Suppressor macrophage treated with lipopolysaccharide for 4 hours (primary cell): ENCODE measurements at regions not wholly inside any gene's neighbourhood (a gene's known extent, or its start where the extent isn't known, plus 50 kb on each side); places are given as distances from the start of the nearest gene placed in this dataset.
"Not testable (repeated sequence)": the region's sequence is repeated elsewhere in the genome, so short reads cannot be mapped to it uniquely, and the experiment has no call there.

Source experiments
- DNase-seq: peaks from one replicate; pipeline ENCODE4 v3.0.0-alpha.2; 2020

DNA sequence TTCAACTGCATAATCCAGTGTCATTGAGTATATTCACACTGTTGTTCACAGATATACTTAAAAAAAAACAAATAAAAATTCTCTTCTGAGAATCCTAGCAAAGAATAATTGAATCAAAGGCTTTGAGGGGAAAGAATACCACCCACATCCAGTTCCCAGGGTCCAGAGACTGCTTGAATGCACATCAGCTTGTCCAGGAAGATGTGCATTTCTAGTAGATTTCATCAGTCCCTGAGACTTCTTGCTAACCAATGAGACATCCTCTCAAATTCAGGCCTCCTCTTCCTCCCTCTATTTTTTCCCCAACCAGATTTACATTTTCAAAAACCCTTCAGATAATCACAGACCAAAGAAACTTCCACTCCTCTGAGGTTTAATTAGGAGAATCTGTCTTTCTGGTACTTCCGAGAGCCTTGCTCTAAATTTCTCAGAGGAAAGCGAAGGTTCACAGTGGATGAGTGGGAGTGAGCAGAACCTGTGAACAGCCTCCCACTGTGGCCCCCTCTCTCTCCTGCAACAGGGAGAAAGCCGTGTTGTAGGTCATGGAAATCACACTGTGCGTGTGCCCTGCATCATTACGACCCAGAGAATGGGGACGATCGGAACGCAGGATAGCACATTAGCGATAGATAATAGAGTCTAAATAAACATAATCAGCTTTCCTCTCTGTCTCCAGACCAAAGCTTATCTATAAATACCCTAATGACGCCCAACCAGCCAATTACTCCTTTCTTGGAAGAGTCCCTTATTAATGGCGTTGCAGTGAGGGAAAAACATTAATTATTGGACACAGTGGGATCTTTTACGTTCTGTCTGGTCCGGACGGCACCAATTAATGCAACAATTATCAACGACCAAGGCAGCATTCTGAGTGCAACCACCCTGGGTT, 212.5 kb downstream of the EMX2 start:
- DNase-seq, result no peak

DNA sequence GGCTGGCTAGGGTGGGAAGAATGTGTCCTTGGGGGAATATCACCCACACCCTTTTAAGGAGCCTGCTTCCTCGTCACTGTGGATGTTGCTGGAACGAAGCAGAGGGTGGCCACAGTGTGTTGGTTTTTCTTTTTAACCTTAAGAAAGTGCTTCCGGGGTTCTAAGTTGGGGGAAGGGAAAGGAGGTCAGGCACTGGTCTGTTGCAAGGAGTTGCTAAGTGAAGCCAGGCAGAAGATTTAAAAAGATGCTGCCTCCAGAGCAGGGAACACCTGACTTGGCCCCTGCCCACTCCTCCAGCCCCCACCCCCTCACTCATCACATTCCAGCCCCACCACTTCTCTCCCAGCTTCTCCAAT, 213.1 kb downstream of the EMX2 start:
- no peak for DNase-seq

DNA sequence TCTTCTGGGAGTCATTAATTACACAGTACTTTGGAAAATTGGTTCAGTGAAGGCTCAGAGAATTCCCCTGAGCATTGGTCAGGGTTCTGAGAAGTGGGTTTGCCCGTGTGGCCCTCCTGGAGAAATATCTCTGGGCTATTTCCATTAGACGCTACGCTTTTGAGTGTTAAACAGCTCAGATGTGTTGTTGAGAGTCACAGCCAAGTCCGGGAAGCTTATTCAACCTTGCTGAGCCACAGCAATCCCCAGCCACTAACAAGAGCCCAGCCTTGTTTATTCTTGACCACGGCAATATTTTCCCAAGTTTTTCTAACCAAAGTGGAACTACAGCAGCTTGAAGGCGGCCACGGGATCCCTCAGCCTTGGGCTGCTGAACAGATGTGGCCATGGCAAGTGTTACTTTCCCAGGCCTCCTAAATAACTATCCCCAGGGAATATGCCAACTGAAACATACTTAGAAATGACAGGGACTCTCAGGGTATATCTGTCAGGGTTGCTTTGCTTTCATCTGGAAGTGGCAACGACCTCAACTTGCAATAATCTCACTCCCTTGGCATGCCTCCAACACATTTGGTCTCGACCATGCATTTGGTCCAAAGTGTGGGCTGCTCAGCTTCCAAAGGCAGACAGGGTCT, 214.7 kb downstream of the EMX2 start:
- no peak for DNase-seq

DNA sequence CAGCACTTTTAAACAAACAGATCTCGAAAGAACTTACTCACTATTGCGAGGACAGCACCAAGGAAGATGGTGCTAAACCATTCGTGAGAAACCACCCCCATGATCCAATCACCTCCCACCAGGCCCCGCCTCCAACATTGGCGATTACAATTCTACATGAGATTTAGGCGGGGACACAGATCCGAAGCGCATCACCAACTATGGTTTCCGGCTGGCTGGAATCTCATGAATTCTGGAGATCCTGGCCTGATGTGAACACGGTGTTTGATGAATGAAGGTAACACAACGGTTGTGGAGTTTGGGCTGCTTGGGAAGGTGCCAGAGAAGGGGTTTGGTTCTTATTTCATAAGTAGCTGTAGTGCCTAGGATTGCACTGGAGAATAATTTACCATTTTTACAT, 216.7 kb downstream of the EMX2 start:
- DNase-seq, result no peak

DNA sequence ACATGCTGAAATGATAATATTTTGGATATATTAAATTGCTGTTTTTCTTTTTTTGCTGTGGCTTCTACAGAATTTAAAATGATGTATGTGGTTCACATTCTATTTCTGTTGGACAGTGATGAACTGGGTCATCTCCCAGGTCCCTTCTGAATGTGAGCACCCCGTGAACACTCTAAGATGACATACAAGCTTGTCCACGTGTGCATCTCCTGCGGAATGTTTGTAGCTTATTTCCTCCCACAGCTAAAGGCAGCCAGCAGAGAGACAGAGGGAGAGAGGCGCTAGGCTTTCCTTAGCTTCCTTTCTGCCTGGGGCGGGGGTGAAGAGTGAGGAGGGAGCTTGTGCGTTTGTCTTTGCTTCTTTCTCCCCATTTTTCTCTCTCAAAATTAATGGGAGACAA, 219.1 kb downstream of the EMX2 start:
- DNase-seq, result no peak

DNA sequence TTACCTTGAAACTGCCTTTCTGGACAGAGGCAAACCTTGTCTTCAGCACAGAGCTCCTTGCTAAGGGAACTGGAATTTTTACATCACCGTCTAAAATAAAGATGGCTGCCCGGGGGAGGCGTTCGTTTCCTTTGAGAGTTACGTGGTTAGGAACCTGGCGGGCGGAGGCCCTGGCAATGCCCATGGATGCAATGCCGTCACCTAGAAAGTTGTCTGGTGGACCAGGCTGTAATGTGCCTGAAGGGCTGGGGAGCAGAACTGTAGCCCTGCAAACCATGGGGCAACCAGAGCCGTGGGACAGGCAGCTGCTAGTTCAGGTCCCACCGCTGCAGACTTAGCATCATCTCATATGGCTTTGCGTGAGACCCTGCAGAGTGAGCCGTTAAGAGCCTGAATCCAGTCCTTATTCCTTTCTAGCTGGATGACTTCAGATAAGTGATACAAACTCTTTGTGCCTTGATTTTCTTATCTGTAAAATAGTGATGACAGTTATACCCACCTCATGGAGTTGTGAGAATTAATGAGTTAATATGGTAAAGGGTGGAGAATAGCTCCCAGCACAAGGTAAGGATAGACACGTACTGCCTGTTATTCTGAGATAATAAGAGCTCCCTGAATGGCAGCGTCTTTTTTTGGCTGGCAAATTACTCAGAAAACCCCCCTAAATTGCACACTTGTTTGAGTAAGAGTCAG, 219.7 kb downstream of the EMX2 start:
- DNase-seq, result no peak

DNA sequence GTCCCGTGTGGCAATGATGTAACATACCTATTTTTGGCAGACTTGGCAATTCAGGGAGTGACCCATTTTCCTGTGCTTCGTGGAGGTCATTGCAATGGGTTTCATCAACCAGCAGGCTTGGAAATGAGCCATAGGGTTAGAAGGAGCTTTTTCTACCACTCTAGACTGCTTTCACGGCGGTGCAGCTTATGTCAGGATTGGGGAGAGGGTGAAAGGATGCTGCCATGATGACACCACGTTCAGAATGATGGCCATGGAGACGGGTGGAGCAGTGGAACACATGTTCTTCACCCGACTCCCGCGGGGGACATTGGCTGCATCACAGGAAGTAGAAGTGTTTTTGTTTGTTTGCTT, 220.2 kb downstream of the EMX2 start:
- no peak for DNase-seq

DNA sequence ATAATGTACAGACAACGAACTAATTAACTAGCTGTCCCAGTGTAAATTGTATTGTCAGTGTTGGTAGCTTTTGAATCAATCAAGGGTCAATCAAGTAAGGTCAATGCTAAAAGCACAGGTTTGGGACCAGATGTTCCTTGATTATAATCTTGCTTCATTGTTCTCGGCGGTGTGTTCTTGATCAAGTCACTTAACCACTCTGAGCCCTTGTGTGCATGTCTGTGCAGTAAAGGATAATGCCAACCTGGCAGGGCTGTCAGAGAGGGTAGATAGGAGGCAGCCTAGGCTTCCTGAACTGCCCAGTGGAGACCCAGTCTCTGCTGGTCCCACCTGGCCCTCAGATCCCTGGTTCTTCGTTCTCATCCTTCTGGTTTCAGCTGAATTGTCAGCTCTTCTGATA, 221.0 kb downstream of the EMX2 start:
- DNase-seq, result no peak

DNA sequence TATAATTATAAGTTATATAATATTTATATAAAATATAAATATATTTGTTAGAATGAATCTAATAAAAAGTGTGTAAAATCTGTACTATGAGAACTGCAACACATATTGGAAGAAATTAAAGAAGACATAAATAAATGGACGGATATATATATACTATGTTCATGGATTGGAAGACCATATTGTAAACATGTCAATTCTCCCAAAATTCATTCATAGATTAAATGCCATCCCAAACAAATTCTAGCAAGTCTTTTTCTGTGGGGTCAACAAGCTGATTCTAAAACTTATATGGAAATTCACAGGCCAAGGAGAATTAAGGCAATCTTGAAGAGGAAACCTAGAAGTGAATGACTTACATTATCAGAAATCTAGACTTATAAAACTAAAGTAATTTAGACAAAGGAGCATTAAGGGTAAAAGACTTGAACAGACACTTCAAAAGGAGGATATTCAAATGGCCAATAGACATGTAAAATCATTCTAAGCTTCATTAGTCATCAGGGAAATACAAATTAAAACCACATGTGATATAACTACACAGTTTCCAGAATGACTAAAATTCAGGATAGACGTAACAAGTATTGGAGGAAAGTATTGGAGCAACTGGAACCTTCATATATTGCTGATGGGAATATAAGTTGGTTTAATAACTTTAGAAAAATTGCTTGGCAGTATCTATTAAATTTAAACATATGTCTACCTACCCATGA, 225.9 kb downstream of the EMX2 start:
- no peak for DNase-seq

DNA sequence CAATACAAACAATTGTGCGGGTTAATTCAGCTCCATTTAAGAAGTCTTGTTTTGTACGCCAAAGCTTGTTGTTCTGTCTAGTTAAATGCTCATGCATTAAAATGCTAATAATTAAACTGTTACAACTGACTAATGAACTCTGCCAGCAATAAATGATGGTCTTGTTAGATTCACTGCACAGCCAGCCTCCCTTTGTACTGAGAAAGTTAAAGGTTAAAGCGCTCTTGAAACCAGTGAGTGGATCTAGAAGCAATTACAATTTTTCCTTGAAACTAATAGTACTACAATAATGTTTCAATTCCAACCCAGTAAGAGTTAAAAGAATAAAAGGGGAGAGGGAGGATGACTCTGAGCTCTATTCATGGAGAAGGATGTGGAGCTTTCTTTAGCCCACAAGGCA, 233.0 kb downstream of the EMX2 start:
- no peak for DNase-seq

DNA sequence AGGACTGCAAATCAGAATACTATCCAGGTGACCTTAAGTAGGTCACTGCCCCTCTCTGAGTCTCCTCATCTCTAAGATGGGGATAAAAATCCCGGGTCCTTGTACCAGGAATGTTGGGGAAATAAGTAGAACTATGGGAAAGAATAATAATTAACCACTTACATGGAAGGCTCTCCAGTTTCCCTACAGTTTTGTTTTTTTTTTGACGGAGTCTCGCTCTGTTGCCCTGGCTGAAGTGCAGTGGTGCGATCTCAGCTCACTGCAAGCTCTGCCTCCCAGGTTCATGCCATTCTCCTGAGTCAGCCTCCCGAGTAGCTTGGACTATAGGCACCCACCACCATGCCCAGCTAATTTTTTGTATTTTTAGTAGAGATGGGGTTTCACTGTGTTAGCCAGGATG, 234.7 kb downstream of the EMX2 start:
- not testable (repeated sequence) for DNase-seq

DNA sequence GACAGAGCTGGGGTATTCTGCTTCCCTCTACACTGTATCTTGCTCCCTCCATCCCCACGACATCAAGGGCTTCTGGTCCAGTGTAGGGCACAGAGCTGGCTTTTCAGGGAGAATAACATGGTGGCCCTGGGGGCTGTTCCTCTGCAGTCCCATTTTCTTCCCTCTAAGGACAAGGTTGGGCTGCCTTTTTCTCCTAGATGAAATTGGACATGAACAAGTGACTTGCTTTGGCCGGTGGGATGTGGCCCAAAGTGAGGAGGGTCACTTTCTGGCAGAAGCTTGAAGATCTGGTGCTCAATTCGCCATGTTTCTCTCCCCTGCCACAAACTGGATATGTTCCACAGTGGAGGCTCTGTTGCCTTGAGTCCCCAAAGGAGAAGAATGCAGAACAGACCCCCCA, 235.7 kb downstream of the EMX2 start:
- DNase-seq, result no peak

DNA sequence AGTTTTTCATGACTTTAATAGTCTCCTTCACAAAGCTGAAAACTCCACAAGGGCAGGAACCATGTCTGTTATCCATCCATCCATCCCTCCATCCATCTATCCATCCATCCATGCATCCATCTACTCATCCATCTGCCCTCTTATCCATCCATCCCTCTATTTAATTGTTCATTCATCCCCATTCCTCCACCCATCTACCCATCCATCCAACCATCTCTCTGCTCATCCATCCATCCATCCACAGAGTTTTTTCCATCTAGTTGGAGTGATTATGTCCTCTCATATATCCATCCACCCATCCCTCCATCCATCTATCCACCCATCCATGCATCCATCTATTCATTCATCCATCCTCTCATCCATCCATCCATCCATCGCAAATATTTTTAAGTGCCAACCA, 237.9 kb downstream of the EMX2 start:
- no peak for DNase-seq

DNA sequence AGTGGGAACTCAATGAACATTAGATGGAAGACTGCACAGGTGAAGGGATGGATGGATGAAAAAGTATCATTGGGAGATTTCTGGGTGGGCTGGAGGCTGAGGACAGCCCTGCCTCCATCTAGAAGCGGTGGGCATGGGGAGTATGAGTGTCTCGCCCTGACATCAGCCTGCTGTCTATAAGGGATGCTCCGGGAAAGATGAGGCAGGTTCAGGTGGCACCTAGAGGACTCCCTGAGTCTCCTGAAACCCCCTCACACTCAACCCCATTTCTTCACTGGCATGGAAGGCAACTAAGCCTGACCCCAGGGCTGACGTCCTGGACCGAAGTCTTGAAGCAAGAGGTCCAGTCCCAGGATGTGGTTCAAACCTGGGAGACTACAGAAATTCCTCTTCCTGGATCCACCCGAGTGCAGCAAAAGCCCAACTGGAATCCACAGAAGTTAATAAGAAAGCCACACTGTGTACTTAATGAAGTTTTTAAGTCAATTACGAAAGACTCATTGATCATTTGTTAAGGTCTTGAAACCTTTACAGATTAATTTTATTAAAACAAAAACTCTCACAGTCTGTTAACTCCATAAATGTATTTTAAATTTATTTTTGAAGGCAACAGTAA, 238.8 kb downstream of the EMX2 start:
- no peak for DNase-seq

DNA sequence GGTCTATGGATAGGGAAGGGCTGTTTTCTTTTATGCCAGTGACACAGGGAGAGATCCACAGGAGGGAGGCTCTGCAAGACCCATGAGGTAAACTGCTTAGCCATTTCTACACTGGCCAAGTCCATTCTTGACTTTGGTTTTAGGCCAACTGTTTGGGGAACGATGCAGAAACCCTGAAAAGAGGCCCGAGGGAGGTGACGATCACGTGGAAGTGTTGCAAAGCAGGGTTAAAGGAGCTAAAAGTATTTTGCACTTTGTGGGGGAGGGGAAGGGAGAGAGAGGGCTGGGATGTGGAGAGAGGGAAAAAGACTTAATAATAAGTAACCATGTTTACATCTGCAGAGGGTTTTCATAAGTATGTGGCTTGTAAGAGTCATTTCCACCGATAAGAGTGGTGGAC, 239.7 kb downstream of the EMX2 start:
- no peak for DNase-seq

DNA sequence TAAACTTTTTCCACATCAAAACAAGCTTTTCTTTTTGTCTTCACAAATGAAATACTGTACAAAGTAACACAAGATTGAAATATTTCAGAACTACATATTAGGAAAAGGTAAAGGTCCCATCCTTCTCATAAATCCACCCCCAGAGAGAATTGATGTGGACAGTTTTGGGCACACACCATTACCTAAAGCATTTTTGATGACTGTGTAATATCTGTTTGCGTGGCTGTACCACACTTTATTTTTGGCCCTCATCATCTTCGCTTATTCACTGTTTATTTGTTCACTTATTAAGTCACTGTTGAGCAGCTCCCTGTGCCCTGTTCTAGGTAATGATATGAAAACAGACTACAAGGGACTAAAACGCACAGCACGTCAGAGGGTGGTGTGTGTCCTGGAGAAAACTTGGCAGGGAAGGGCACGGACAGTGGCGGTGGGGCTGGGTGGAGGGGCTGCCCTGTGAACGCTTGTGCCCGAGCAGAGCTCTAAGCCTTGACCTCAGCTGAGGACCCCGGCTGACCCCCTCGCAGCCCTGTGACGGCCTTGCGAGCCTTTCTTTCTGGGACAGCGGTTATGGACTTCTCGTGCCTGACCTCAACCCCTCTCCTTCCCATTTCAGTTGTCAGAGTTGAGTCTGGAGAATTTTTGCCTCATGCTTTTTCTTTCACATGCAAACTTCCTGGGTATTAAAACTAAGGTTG, 241.3 kb downstream of the EMX2 start:
- no peak for DNase-seq

DNA sequence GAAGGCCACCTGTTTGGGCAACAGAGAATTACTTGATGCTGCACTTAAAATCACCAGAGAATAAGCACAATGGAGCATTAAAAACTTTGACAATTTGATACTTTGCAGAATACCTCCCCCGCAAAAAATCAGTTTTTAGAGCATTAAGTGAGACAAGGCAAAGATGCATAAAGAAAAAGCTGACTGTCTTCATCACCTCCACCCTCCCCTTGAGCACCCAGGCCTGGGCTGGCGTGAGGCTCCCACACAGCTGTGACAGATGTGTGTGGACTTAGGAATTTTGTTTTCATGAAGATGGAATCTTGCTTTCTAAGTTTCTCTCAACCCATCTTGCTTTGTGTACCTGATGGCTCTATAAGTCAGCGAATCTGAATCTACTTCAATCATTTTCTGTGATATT, 242.2 kb downstream of the EMX2 start:
- no peak for DNase-seq

DNA sequence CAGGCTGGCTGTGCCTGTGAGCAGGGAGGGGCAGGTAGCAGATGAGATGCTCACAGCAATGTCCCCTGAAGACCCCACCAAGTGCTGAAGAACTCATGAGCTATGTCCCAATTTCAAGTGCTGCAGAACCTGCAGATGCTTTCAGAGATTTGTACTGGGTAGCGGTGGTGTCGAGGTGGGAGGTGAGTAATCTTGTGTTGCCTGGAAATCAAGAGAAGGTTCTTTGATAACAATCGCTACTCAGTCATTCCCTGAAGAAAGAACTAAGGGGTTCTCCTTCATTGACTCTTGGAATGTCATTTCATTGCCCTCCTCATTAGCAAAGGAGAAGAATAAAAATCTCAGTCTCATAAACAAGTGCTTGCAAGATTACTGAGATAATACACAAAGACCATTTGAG, 246.4 kb downstream of the EMX2 start:
- DNase-seq, result no peak

DNA sequence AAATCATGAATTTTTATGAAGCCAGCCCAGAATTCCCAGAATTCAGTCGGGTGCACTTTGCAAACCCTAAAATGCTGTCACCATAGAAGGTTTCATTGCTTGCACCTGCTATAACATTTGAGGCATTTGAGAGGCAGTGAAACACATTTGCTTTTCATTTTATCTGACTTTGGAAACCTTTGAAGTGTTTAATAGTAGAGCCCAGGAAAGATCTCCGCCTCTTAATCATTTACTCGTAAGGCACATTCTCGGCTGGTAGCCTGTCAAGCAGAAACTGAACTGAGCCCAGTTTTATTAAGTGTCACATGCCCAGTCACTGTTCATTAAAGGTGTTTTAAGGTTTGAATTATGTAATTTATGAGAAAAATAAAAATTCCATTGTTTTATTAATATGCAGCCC, 247.6 kb downstream of the EMX2 start:
- no peak for DNase-seq

DNA sequence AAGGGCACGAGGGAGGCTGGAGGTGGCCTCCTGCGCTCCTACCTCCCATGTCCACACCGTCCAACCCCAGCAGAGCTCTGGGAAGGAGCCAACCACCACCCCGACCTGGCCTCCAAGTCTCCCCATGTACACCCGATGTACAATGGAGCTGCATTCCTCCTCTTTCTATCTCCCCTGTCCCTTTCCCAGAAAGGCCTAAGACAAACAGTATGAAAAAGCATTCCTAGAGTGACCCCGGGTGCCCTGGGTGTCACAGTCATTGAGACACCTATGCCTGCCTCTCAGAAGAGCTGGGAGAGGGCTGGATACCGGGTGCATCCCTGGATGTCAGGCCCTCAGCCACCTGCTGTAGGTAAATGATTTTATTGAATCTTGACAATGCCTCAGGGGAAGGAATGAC, 248.1 kb downstream of the EMX2 start:
- no peak for DNase-seq

DNA sequence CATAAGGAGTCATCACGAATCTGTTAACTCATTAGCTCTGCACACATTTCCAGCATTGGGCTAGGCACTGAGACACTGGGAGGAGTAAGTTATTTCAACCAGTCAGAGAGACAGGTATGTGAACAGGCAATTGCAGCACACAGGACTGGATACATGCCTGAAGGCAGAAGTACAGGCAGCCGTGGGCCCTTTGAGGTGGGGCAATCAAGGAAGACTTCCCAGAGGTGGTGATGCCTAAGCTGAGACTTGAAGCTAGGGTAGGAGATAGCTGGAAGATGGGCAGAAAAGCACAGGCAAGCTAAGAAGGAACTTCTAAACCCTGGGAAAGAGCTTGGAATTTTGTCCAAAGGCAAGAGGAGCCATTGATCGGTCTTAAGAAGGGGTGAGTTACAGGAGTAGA, 249.7 kb downstream of the EMX2 start:
- DNase-seq, result no peak

DNA sequence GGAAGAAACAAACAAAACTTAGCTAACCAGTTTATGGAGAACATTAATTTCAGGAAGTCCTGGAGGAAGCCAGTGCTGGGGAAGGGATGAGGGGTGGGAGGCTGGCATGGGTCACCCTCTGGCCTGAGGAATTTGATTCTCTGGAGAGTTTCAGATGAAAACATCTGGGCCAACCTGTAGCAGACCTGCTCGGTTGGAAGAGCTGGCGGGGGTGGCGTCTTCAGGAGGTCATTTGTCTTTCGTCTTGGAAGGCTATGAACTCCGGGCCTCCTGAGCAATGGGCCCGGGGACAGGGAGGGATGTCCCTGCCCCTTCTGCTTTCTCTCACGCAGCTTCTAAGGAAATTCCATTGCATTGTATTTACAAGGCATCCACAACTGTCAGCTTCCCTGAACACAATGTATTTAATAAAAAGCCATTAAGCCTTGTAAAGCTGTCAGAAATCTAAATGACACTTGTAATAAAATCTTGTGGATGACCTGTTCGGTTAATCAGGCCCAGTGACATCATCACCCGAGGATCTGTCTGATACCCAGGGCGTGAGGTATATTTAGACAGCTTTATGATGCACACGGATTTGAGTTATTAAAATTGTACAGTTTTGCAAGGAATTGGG, 250.5 kb downstream of the RAB11FIP2 start:
- DNase-seq, result no peak
